ENCODE measurements at regions not wholly inside any gene's neighbourhood (a gene's known extent, or its start where the extent isn't known, plus 50 kb on each side); places are given as distances from the start of the nearest gene placed in this dataset.

- peak overlapping the region; percentile 77 for H3K27ac Mint-ChIP-seq (ENCODE audit: low read depth, unreplicated experiment)
- TF ChIP-seq CTCF (IDR thresholded peaks at IDR 0.05; ENCODE audit: unreplicated experiment), result no peak
- intact Hi-C loops (cut with micrococcal nuclease), result no loop called here
- H3K36me3 Mint-ChIP-seq (ENCODE audit: insufficient read depth, unreplicated experiment), result no peaks in the 10 kb centered on the region
- ChIA-PET CTCF (interaction anchor here (0.6 to 1.7 kb wide), 2 partner anchors 11 to 383 kb away, joined by 5 read pairs; no protein-coding TSS in a partner anchor), POLR2A (interaction anchor here (0.8 to 1.0 kb wide), 3 partner anchors 10 to 22 kb away, joined by 3 to 4 read pairs (median 3); no protein-coding TSS in a partner anchor)
- H3K27me3 Mint-ChIP-seq (ENCODE audit: insufficient read depth, unreplicated experiment), result no peaks in the 10 kb centered on the region
- no peak overlapping the region for H3K4me3 Mint-ChIP-seq (ENCODE audit: unreplicated experiment)
- BruUV-seq (replicated peaks), result no TSS peak
- peaks cover 15% of the 10 kb centered on the region for H3K4me1 Mint-ChIP-seq (ENCODE audit: insufficient read depth, unreplicated experiment)
- DNase-seq (ENCODE audit: unreplicated experiment), result peak; percentile 32
- peaks cover 8% of the 10 kb centered on the region for H3K9me3 Mint-ChIP-seq (ENCODE audit: unreplicated experiment)
These were observed 699.2 kb downstream of the KCNT2 start for GRCh38 chr1:195909061-195909460.

- peak; percentile 65 for DNase-seq (ENCODE audit: unreplicated experiment)
- CTCF ChIA-PET, result interaction anchor here (0.8 kb wide), 1 partner anchor 22 kb away, joined by 4 read pairs; no protein-coding TSS in a partner anchor
These were observed 700.1 kb downstream of the KCNT2 start for GRCh38 chr1:195908121-195908520.

GRCh38 chr1:195903203-195903602 is 705.0 kb downstream of the KCNT2 start:
- Mint-ChIP-seq H3K9me3 (ENCODE audit: unreplicated experiment) (no peaks in the 10 kb centered on the region), H3K4me1 (ENCODE audit: insufficient read depth, unreplicated experiment) (peaks cover 21% of the 10 kb centered on the region), H3K27me3 (ENCODE audit: insufficient read depth, unreplicated experiment) (no peaks in the 10 kb centered on the region), H3K36me3 (ENCODE audit: insufficient read depth, unreplicated experiment) (no peaks in the 10 kb centered on the region), H3K4me3 (ENCODE audit: unreplicated experiment) (no peak overlapping the region), H3K27ac (ENCODE audit: low read depth, unreplicated experiment) (no peak overlapping the region)
- TF ChIP-seq CTCF (IDR thresholded peaks at IDR 0.05; ENCODE audit: unreplicated experiment), result no peak
- intact Hi-C loops (cut with micrococcal nuclease), result no loop called here
- CTCF ChIA-PET, result interaction anchor here (0.5 kb wide), 1 partner anchor 262 kb away, joined by 4 read pairs; no protein-coding TSS in a partner anchor
- BruUV-seq (replicated peaks), result no TSS peak
- no peak for DNase-seq (ENCODE audit: unreplicated experiment)
- POLR2A ChIA-PET, result interaction anchor here (0.7 to 0.8 kb wide), 2 partner anchors 8 to 54 kb away, joined by 3 read pairs; no protein-coding TSS in a partner anchor

More at GRCh38 chr1:195908121-195908520, 700.1 kb downstream of the KCNT2 start:
- peaks cover 15% of the 10 kb centered on the region for H3K4me1 Mint-ChIP-seq (ENCODE audit: insufficient read depth, unreplicated experiment)
- H3K27me3 Mint-ChIP-seq (ENCODE audit: insufficient read depth, unreplicated experiment), result no peaks in the 10 kb centered on the region
- POLR2A ChIA-PET, result interaction anchor here (0.6 to 0.7 kb wide), 2 partner anchors 13 to 141 kb away, joined by 3 read pairs; no protein-coding TSS in a partner anchor
- H3K27ac Mint-ChIP-seq (ENCODE audit: low read depth, unreplicated experiment), result peak overlapping the region; percentile 77
- intact Hi-C loops (cut with micrococcal nuclease), result no loop called here
- no peak for TF ChIP-seq CTCF (IDR thresholded peaks at IDR 0.05; ENCODE audit: unreplicated experiment)
- peaks cover 8% of the 10 kb centered on the region for H3K9me3 Mint-ChIP-seq (ENCODE audit: unreplicated experiment)
- no peaks in the 10 kb centered on the region for H3K36me3 Mint-ChIP-seq (ENCODE audit: insufficient read depth, unreplicated experiment)
- no peak overlapping the region for H3K4me3 Mint-ChIP-seq (ENCODE audit: unreplicated experiment)
- BruUV-seq (replicated peaks), result no TSS peak

GRCh38 chr1:195902779-195903178 is 705.5 kb downstream of the KCNT2 start:
- intact Hi-C loops (cut with micrococcal nuclease), result no loop called here
- Mint-ChIP-seq H3K4me3 (ENCODE audit: unreplicated experiment) (no peak overlapping the region), H3K36me3 (ENCODE audit: insufficient read depth, unreplicated experiment) (no peaks in the 10 kb centered on the region), H3K9me3 (ENCODE audit: unreplicated experiment) (no peaks in the 10 kb centered on the region), H3K27ac (ENCODE audit: low read depth, unreplicated experiment) (no peak overlapping the region), H3K27me3 (ENCODE audit: insufficient read depth, unreplicated experiment) (no peaks in the 10 kb centered on the region), H3K4me1 (ENCODE audit: insufficient read depth, unreplicated experiment) (peaks cover 17% of the 10 kb centered on the region)
- no TSS peak for BruUV-seq (replicated peaks)
- no peak for DNase-seq (ENCODE audit: unreplicated experiment)
- TF ChIP-seq CTCF (IDR thresholded peaks at IDR 0.05; ENCODE audit: unreplicated experiment), result no peak
- POLR2A ChIA-PET, result interaction anchor here (0.8 kb wide), 1 partner anchor 9 kb away, joined by 3 read pairs; no protein-coding TSS in a partner anchor
- CTCF ChIA-PET, result interaction anchor here (0.5 kb wide), 1 partner anchor 263 kb away, joined by 4 read pairs; no protein-coding TSS in a partner anchor
